Smooth muscle cell (in vitro differentiated cells): ENCODE measurements at regions not wholly inside any gene's neighbourhood (a gene's known extent, or its start where the extent isn't known, plus 50 kb on each side); places are given as distances from the start of the nearest gene placed in this dataset.
"Not testable (repeated sequence)": the region's sequence is repeated elsewhere in the genome, so short reads cannot be mapped to it uniquely, and the experiment has no call there.

ENCODE experiments used
- DNase-seq: peaks from one replicate; lab custom pipeline; 2025; ENCODE audit not compliant: unreplicated experiment; lab: John Stamatoyannopoulos, UW
- H2AFZ ChIP-seq: fragments of 200-600 bp; sonication (generic); 2 replicates; pipeline ENCODE4 v1.6.0; 2016; ENCODE audit warnings: antibody characterized with exemption, low read depth, mild to moderate bottlenecking
- H3F3A ChIP-seq: fragments of 200-600 bp; sonication (generic); 2 replicates; pipeline ENCODE4 v1.6.0; 2017; ENCODE audit warnings: antibody characterized with exemption, low read depth
- H3K27ac ChIP-seq: fragments of 200-600 bp; sonication (generic); 2 replicates; pipeline ENCODE4 v1.5.1; 2016; ENCODE audit warnings: low read depth, mild to moderate bottlenecking
- H3K27me3 ChIP-seq: fragments of 200-600 bp; sonication (generic); 2 replicates; pipeline ENCODE4 v1.6.1; 2016; ENCODE audit warnings: low read depth, mild to moderate bottlenecking
- H3K36me3 ChIP-seq: fragments of 200-600 bp; sonication (generic); 2 replicates; pipeline ENCODE4 v1.5.1; 2016; ENCODE audit warnings: low read depth
- H3K4me1 ChIP-seq: fragments of 200-600 bp; sonication (generic); 2 replicates; pipeline ENCODE4 v1.5.1; 2016; ENCODE audit warnings: low read depth
- H3K4me2 ChIP-seq: fragments of 200-600 bp; sonication (generic); 2 replicates; pipeline ENCODE4 v1.6.0; 2016; ENCODE audit warnings: mild to moderate bottlenecking
- H3K4me3 ChIP-seq: fragments of 200-600 bp; sonication (generic); 2 replicates; pipeline ENCODE4 v1.5.1; 2016; ENCODE audit warnings: mild to moderate bottlenecking
- H3K79me2 ChIP-seq: fragments of 200-600 bp; sonication (generic); 2 replicates; pipeline ENCODE4 v1.6.0; 2016; ENCODE audit warnings: low read depth, mild to moderate bottlenecking
- H3K9ac ChIP-seq: fragments of 200-600 bp; sonication (generic); 2 replicates; pipeline ENCODE4 v1.6.0; 2016; ENCODE audit warnings: low read depth
- H3K9me3 ChIP-seq: fragments of 200-600 bp; sonication (generic); replicated peaks from 2 replicates; pipeline ENCODE4 v1.5.1; 2016; ENCODE audit warnings: low read depth
- H4K20me1 ChIP-seq: fragments of 200-600 bp; sonication (generic); 2 replicates; pipeline ENCODE4 v1.6.0; 2016; ENCODE audit warnings: low read depth
- CTCF ChIP-seq: fragments of 200-600 bp; sonication (generic); IDR thresholded peaks from 2 replicates; pipeline ENCODE4 v1.5.1; 2017; ENCODE audit warnings: borderline replicate concordance, mild to moderate bottlenecking, antibody characterized with exemption; ENCODE audit not compliant: insufficient read depth, poor library complexity, severe bottlenecking
- WGBS: methylation state at CpG from one replicate; pipeline ENCODE4 v1.1.7; 2016; ENCODE audit warnings: low lambda C conversion rate; 5-methylcytosine and 5-hydroxymethylcytosine counted together

- TF ChIP-seq CTCF = no peak
- H3K4me2 ChIP-seq = no peak overlapping the region
- H4K20me1 ChIP-seq = no peaks in the 10 kb centered on the region
- no peak overlapping the region for H3K27ac ChIP-seq
- no peaks in the 10 kb centered on the region for H3F3A ChIP-seq
- no peak overlapping the region for H3K4me3 ChIP-seq
- H3K79me2 ChIP-seq = no peaks in the 10 kb centered on the region
- no peaks in the 10 kb centered on the region for H3K36me3 ChIP-seq
- no peak for DNase-seq
- no peaks in the 10 kb centered on the region for H3K4me1 ChIP-seq
- 92% methylated on average over 3 of the region's 3 CpGs for WGBS
- peaks cover 40% of the 10 kb centered on the region for H3K27me3 ChIP-seq
- H3K9ac ChIP-seq = no peak overlapping the region
- no peak overlapping the region for H2AFZ ChIP-seq
- no peaks in the 10 kb centered on the region for H3K9me3 ChIP-seq
These were observed 262.9 kb downstream of the AGTPBP1 start for GRCh38 chr9:85478847-85479246.

- H3K36me3 ChIP-seq, H3K79me2 ChIP-seq, H3F3A ChIP-seq, H4K20me1 ChIP-seq, H3K4me3 ChIP-seq, H3K4me2 ChIP-seq, H3K9me3 ChIP-seq, DNase-seq, H3K9ac ChIP-seq, H2AFZ ChIP-seq, H3K4me1 ChIP-seq, H3K27ac ChIP-seq: not testable (repeated sequence)
- H3K27me3 ChIP-seq = peaks cover 15% of the 10 kb centered on the region
These were observed 266.9 kb downstream of the AGTPBP1 start for GRCh38 chr9:85474896-85475295.

- DNase-seq = no peak
- H3K36me3 ChIP-seq = no peaks in the 10 kb centered on the region
- WGBS = 86% methylated on average over 1 of the region's 1 CpG
These were observed 270.0 kb downstream of the AGTPBP1 start for GRCh38 chr9:85471791-85472190.

GRCh38 chr9:85469041-85469440 is 272.7 kb downstream of the AGTPBP1 start:
- Histone ChIP-seq H3K4me1 (no peaks in the 10 kb centered on the region), H3K9me3 (no peaks in the 10 kb centered on the region), H3K9ac (no peak overlapping the region), H3K79me2 (no peaks in the 10 kb centered on the region), H3K4me2 (no peak overlapping the region), H3K36me3 (no peaks in the 10 kb centered on the region), H3K4me3 (no peak overlapping the region), H3K27me3 (no peaks in the 10 kb centered on the region), H3K27ac (no peak overlapping the region), H2AFZ (no peak overlapping the region), H4K20me1 (no peaks in the 10 kb centered on the region), H3F3A (no peaks in the 10 kb centered on the region)
- WGBS = 82% methylated on average over 10 of the region's 10 CpGs
- no peak for TF ChIP-seq CTCF
- no peak for DNase-seq

More at GRCh38 chr9:85471791-85472190, 270.0 kb downstream of the AGTPBP1 start:
- Histone ChIP-seq H3K4me2 (no peak overlapping the region), H3K27ac (no peak overlapping the region), H3F3A (no peaks in the 10 kb centered on the region), H3K79me2 (no peaks in the 10 kb centered on the region), H2AFZ (no peak overlapping the region), H3K4me1 (no peaks in the 10 kb centered on the region), H4K20me1 (no peaks in the 10 kb centered on the region), H3K9ac (no peak overlapping the region), H3K9me3 (no peaks in the 10 kb centered on the region), H3K4me3 (no peak overlapping the region), H3K27me3 (no peaks in the 10 kb centered on the region)
- no peak for TF ChIP-seq CTCF
